C4-2B (cell line): ENCODE measurements at regions not wholly inside any gene's neighbourhood (a gene's known extent, or its start where the extent isn't known, plus 50 kb on each side); places are given as distances from the start of the nearest gene placed in this dataset.

Experiments
- CTCF ChIP-seq: fragments of 450-650 bp; conservative IDR thresholded peaks from 2 replicates; pipeline ENCODE4 v1.5.1; 2017; ENCODE audit warnings: mild to moderate bottlenecking
- ZFX ChIP-seq: fragments of 450-650 bp; IDR thresholded peaks from 2 replicates; pipeline ENCODE4 v1.6.1; 2017

- TF ChIP-seq CTCF (no peak), ZFX (no peak)
Measured at GRCh38 chr1:200290010-200290685, 119.7 kb downstream of the ZNF281 start.
